ENCODE measurements at regions not wholly inside any gene's neighbourhood (a gene's known extent, or its start where the extent isn't known, plus 50 kb on each side); places are given as distances from the start of the nearest gene placed in this dataset.

DNA sequence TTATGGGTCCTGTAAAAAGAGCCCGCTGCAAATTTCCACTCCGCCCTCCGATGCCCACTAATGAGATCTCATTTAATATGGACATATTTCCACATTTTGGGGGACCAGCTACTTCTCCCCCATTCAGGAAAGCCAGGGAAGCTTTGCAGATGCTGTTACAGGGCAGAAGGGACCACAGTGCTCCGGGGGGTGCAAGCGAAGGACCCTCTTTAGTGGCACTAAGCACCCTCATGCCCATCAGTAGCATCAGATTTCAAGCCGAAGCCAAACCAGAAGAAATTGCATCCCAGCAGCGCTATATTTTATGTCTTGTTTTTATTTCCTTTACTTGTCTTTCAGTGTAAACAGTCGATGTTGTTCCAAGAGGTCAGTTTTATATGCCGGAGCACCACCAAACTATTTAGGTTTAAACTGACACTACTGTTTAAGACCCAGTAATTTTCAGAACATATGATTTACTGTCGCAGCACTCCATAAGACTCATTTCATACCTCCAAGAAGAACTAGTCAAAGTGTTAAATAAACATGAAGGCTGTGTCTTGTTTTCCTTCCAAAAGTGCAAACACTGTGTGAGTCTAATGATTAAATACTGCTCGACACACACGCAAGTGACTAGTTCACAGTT is 122.2 kb upstream of the MGMT start:
- TF ChIP-seq, protein P1, sequence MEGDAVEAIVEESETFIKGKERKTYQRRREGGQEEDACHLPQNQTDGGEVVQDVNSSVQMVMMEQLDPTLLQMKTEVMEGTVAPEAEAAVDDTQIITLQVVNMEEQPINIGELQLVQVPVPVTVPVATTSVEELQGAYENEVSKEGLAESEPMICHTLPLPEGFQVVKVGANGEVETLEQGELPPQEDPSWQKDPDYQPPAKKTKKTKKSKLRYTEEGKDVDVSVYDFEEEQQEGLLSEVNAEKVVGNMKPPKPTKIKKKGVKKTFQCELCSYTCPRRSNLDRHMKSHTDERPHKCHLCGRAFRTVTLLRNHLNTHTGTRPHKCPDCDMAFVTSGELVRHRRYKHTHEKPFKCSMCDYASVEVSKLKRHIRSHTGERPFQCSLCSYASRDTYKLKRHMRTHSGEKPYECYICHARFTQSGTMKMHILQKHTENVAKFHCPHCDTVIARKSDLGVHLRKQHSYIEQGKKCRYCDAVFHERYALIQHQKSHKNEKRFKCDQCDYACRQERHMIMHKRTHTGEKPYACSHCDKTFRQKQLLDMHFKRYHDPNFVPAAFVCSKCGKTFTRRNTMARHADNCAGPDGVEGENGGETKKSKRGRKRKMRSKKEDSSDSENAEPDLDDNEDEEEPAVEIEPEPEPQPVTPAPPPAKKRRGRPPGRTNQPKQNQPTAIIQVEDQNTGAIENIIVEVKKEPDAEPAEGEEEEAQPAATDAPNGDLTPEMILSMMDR (IDR thresholded peaks at IDR 0.05) = no peak
- no peak for TF ChIP-seq POLR2A (IDR thresholded peaks at IDR 0.05)
- TF ChIP-seq EP300 (IDR thresholded peaks at IDR 0.05) = no peak

Data from ovary (tissue), 3 donors.